Suprapubic skin (tissue), 4 donors: ENCODE measurements at regions not wholly inside any gene's neighbourhood (a gene's known extent, or its start where the extent isn't known, plus 50 kb on each side); places are given as distances from the start of the nearest gene placed in this dataset.

Experiments used
- DNase-seq, 2 donors: peaks; one replicate each; pipeline ENCODE4 v3.0.0-alpha.2; 2019; ENCODE audit warnings: low spot score in 2 of 2
- H3K27ac ChIP-seq: fragments of 200-600 bp; sonication (generic); one replicate; pipeline ENCODE4 v1.5.1; 2019
- H3K27me3 ChIP-seq: fragments of 200-600 bp; sonication (generic); one replicate; pipeline ENCODE4 v1.5.1; 2019
- H3K36me3 ChIP-seq: fragments of 200-600 bp; sonication (generic); one replicate; pipeline ENCODE4 v1.5.1; 2019
- H3K4me1 ChIP-seq: fragments of 200-600 bp; sonication (generic); one replicate; pipeline ENCODE4 v1.5.1; 2019
- H3K4me3 ChIP-seq: fragments of 200-600 bp; sonication (generic); one replicate; pipeline ENCODE4 v1.5.1; 2019; ENCODE audit warnings: mild to moderate bottlenecking
- H3K9me3 ChIP-seq: fragments of 200-600 bp; sonication (generic); one replicate; pipeline ENCODE4 v1.5.1; 2019
- EP300 ChIP-seq: sonication (generic); formaldehyde crosslinking; IDR thresholded peaks from one replicate; pipeline ENCODE4 v1.6.1; 2017; ENCODE audit warnings: antibody characterized with exemption
- POLR2A ChIP-seq, 2 donors: fragments of 450-650 bp; IDR thresholded peaks; one replicate each; pipeline ENCODE4 v1.6.1; 2017; ENCODE audit warnings: antibody characterized with exemption in 2 of 2, mild to moderate bottlenecking in 2 of 2, moderate library complexity in 2 of 2
- POLR2AphosphoS5 ChIP-seq, 3 donors: sonication (generic); formaldehyde crosslinking; IDR thresholded peaks; one replicate each; pipeline ENCODE4 v1.6.1; 2017; ENCODE audit warnings: antibody characterized with exemption in 3 of 3
- WGBS: methylation state at CpG from one replicate; pipeline ENCODE4 v1.1.5; 2018; 5-methylcytosine and 5-hydroxymethylcytosine counted together
- TF ChIP-seq, protein P1 (sequence below), 2 donors: fragments of 200-600 bp in 1 of 2; fragments of 450-650 bp in 1 of 2; sonication (generic) in 1 of 2; IDR thresholded peaks; one replicate each; pipeline ENCODE4 v1.5.1; 2016 to 2019; ENCODE audit warnings: antibody characterized with exemption in 2 of 2, mild to moderate bottlenecking in 1 of 2, moderate library complexity in 1 of 2

DNA sequence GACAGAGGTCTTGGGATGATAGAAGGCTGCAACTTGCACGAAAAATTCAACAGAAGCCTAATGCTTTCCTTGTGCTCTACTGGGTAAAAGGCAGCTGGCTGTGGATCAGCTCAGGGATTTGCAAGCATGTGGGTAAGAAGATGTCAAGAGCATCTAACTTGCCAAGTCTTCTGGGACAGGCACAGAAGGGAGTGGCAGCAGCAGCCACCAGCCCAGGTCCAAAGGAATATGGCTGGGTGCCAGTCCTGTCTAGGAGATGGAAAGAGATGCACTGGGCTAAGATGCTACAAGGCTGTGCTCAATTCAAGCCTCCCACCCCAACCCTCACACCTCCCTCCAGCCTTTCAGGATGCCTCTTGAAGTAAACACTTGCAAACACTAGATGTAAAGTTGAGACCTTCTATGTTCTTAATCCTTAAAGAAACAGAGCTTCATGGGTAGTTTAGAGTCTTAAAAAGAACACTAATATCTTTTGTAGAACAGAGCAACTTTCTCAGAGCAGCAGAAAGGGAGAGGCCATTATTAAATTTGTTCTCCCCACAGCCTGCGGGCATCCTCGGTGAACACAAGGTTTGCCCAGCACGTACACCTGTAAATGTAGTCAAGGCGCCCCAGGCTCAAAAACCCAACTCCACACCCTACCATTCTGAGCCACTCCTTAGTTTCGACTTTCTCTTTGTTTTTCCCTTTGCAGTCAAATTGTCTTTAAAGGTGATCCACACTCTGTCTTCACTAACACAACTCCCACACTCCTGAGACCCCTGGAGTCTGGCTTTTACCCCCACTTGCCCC lies 64.6 kb upstream of the BCAR3 start:
- TF ChIP-seq POLR2A (IDR thresholded peaks at IDR 0.05): no peak
- no peak for TF ChIP-seq POLR2AphosphoS5 (IDR thresholded peaks at IDR 0.05)
- TF ChIP-seq, protein P1, sequence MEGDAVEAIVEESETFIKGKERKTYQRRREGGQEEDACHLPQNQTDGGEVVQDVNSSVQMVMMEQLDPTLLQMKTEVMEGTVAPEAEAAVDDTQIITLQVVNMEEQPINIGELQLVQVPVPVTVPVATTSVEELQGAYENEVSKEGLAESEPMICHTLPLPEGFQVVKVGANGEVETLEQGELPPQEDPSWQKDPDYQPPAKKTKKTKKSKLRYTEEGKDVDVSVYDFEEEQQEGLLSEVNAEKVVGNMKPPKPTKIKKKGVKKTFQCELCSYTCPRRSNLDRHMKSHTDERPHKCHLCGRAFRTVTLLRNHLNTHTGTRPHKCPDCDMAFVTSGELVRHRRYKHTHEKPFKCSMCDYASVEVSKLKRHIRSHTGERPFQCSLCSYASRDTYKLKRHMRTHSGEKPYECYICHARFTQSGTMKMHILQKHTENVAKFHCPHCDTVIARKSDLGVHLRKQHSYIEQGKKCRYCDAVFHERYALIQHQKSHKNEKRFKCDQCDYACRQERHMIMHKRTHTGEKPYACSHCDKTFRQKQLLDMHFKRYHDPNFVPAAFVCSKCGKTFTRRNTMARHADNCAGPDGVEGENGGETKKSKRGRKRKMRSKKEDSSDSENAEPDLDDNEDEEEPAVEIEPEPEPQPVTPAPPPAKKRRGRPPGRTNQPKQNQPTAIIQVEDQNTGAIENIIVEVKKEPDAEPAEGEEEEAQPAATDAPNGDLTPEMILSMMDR (IDR thresholded peaks at IDR 0.05): no peak
- TF ChIP-seq EP300: no peak
- DNase-seq: no peak

DNA sequence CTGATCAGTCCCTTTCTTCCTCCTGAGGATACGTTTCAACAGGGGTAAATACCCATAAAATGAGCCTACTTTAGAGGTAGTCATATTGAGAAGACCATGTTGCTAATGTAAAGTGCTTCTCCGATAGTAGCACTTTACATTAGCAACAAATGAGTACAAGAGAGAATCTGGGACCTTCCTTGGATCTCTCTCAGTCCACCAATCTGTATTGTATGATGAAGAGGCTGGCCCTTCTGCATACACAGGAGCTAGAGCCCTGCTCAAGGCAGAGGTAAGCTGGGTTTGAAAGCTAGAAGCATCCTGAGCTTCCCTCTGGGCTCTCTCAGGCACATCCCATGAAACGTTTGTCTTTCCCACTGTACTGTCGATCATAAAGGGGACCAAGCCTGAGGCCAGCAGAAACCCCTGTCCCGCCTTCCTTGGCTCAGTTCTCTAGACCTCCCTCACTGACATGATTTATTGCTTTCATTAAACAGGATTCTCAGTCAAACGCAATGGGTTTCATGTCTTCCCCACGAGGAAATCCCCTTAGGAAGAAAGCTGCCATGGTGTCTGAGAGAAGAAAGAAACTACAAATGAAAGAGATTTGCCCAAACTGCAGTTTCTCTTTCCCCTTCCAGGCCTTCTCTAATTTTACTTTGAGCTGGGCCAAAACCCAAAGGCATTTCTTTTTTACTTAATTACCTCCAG lies 62.8 kb upstream of the BCAR3 start:
- H3K4me1 ChIP-seq: peaks cover 22% of the 10 kb centered on the region
- no peaks in the 10 kb centered on the region for H3K9me3 ChIP-seq
- no peak overlapping the region for H3K4me3 ChIP-seq
- H3K27me3 ChIP-seq: no peaks in the 10 kb centered on the region
- H3K36me3 ChIP-seq: no peaks in the 10 kb centered on the region
- TF ChIP-seq EP300: no peak
- TF ChIP-seq POLR2A (IDR thresholded peaks at IDR 0.05): no peak
- TF ChIP-seq POLR2AphosphoS5 (IDR thresholded peaks at IDR 0.05): no peak
- TF ChIP-seq, protein P1 (IDR thresholded peaks at IDR 0.05): no peak
- DNase-seq: no peak
- 31% methylated on average over 7 of the region's 7 CpGs for WGBS
- no peak overlapping the region for H3K27ac ChIP-seq

More for the DNA sequence above, 64.6 kb upstream of the BCAR3 start:
- no peak overlapping the region for H3K27ac ChIP-seq
- peaks cover 29% of the 10 kb centered on the region for H3K4me1 ChIP-seq
- WGBS: 46% methylated on average over 6 of the region's 6 CpGs
- no peaks in the 10 kb centered on the region for H3K36me3 ChIP-seq
- H3K9me3 ChIP-seq: no peaks in the 10 kb centered on the region
- no peaks in the 10 kb centered on the region for H3K27me3 ChIP-seq
- no peak overlapping the region for H3K4me3 ChIP-seq

DNA sequence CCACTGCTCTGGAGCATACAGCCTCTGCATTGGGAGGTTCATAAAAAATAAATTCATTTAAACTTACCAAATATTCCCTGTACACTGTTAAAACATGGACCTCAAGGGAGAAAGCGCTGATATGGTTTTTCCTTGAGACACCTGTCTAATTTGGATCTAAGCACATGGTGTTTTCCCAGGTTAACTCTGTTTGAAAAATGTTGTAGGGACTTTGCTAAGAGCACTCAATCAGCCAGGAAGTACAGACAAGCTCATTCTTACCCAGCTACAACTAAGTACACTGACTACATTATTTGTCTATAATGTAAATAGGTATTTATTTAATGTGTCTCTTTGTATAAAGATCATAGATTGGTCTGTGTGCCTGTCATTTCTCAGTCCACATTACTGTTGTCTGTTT lies 61.8 kb upstream of the BCAR3 start:
- Histone ChIP-seq H3K4me3 (no peak overlapping the region), H3K4me1 (peaks cover 28% of the 10 kb centered on the region), H3K27me3 (no peaks in the 10 kb centered on the region), H3K36me3 (no peaks in the 10 kb centered on the region), H3K27ac (no peak overlapping the region), H3K9me3 (no peaks in the 10 kb centered on the region)
- no peak for DNase-seq
- 94% methylated on average over 1 of the region's 1 CpG for WGBS
- no peak for TF ChIP-seq EP300
- TF ChIP-seq, protein P1 (IDR thresholded peaks at IDR 0.05): no peak
- TF ChIP-seq POLR2AphosphoS5 (IDR thresholded peaks at IDR 0.05): no peak
- TF ChIP-seq POLR2A (IDR thresholded peaks at IDR 0.05): no peak

DNA sequence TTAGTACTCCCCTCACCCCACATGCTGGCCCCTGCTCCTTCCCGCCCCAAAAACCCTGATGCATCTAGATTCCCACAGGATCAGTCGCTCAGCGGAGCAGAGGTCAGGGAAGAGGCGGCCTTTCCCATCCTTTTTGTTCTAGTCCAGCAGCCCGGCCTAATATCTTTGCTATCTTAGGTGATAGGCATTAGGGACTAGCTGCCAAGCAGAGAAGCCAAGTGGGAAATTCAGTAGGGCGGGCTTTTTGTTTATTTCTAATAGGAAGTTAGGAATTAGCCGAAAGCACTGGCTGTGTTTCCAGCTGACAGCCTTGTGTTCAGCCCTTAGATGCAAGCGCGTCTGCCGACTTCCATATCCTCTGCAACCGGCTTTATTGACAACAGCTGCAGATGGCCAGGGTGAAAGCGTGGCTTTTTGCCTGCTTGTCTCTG lies 59.0 kb upstream of the BCAR3 start:
- Histone ChIP-seq H3K27me3 (no peaks in the 10 kb centered on the region), H3K9me3 (no peaks in the 10 kb centered on the region), H3K4me1 (peaks cover 20% of the 10 kb centered on the region), H3K27ac (no peak overlapping the region), H3K36me3 (no peaks in the 10 kb centered on the region), H3K4me3 (no peak overlapping the region)
- TF ChIP-seq POLR2A (IDR thresholded peaks at IDR 0.05) (no peak), POLR2AphosphoS5 (IDR thresholded peaks at IDR 0.05) (no peak), EP300 (no peak)
- TF ChIP-seq, protein P1 (IDR thresholded peaks at IDR 0.05): no peak
- DNase-seq: no peak
- 54% methylated on average over 10 of the region's 12 CpGs for WGBS

DNA sequence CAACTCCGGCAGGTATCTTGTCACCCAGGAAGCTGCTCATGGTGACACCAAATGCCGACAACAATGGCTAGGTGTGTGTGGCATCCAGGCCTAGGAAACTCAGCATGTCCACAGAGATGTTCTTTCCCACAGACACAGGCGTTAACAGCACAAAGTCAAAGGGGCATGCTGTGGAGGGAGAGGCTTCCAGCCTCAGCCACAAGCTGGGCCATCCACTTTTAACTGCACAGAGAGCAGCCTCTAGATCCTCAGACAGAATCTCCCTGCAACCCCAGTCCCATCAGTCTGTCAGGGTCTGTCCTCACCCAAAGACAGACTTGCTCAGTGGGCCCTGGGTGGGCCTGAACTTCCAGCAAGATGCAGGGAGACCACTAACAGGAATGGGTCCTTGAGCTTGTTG lies 58.5 kb upstream of the BCAR3 start:
- DNase-seq: no peak
- no peaks in the 10 kb centered on the region for H3K27me3 ChIP-seq
- H3K9me3 ChIP-seq: no peaks in the 10 kb centered on the region
- TF ChIP-seq POLR2A (IDR thresholded peaks at IDR 0.05): no peak
- TF ChIP-seq, protein P1 (IDR thresholded peaks at IDR 0.05): no peak
- no peak for TF ChIP-seq EP300
- TF ChIP-seq POLR2AphosphoS5 (IDR thresholded peaks at IDR 0.05): no peak
- WGBS: 87% methylated on average over 3 of the region's 3 CpGs
- H3K27ac ChIP-seq: no peak overlapping the region
- H3K36me3 ChIP-seq: no peaks in the 10 kb centered on the region
- H3K4me3 ChIP-seq: no peak overlapping the region
- H3K4me1 ChIP-seq: peaks cover 20% of the 10 kb centered on the region
